K562 (cell line): ENCODE measurements at regions not wholly inside any gene's neighbourhood (a gene's known extent, or its start where the extent isn't known, plus 50 kb on each side); places are given as distances from the start of the nearest gene placed in this dataset.

Source experiments
- ATF1 ChIP-seq, 2 experiments: fragments of 450-650 bp in 1 of 2; IDR thresholded peaks; 2 replicates each; pipeline ENCODE4 v1.6.1; 2016; ENCODE audit warnings: missing compliant biosample characterization in 1 of 2, missing genetic modification characterization in 1 of 2
- CEBPZ ChIP-seq: fragments of 150-350 bp; IDR thresholded peaks from 2 replicates; pipeline ENCODE4 v1.6.1; 2014; ENCODE audit warnings: low read depth, mild to moderate bottlenecking, low read length, borderline replicate concordance
- CHAMP1 ChIP-seq: fragments of 450-650 bp; IDR thresholded peaks from 2 replicates; pipeline ENCODE4 v1.6.1; 2016; ENCODE audit warnings: mild to moderate bottlenecking
- COPS2 ChIP-seq: fragments of 450-650 bp; conservative IDR thresholded peaks from 2 replicates; pipeline ENCODE4 v1.6.1; 2016; ENCODE audit warnings: mild to moderate bottlenecking, moderate library complexity
- EGR1 ChIP-seq: fragments of 450-650 bp; conservative IDR thresholded peaks from 2 replicates; pipeline ENCODE4 v1.6.1; 2017; ENCODE audit warnings: mild to moderate bottlenecking
- GTF2F1 ChIP-seq: IDR thresholded peaks from 2 replicates; pipeline ENCODE4 v1.6.1; 2011; ENCODE audit warnings: low read depth, low read length, improper control_type of control experiment
- MTA3 ChIP-seq: fragments of 450-650 bp; formaldehyde crosslinking; IDR thresholded peaks from 2 replicates; pipeline ENCODE4 v1.6.1; 2017; ENCODE audit warnings: mild to moderate bottlenecking, borderline replicate concordance
- NCOR1 ChIP-seq: fragments of 450-650 bp; IDR thresholded peaks from 2 replicates; pipeline ENCODE4 v1.6.1; 2016; ENCODE audit warnings: mild to moderate bottlenecking, moderate library complexity
- POLR2AphosphoS5 ChIP-seq: IDR thresholded peaks from 2 replicates; pipeline ENCODE4 v1.6.1; 2011; ENCODE audit warnings: mild to moderate bottlenecking, low read depth, low read length, moderate library complexity; ENCODE audit not compliant: control insufficient read depth, insufficient read depth
- REST ChIP-seq, 2 experiments: fragments of 450-650 bp; formaldehyde crosslinking in 1 of 2; IDR thresholded peaks; 2 replicates each; pipeline versions ENCODE4 v1.4.0 to v1.6.1; 2014 to 2020; ENCODE audit warnings: mild to moderate bottlenecking in 2 of 2, borderline replicate concordance in 1 of 2, low read depth in 1 of 2
- SRF ChIP-seq, 2 experiments: fragments of 250-450, 450-650 bp in 1 of 2; sonication (Bioruptor Pico) in 1 of 2; sonication (generic) in 1 of 2; formaldehyde crosslinking; IDR thresholded peaks; 2 replicates each; pipeline versions ENCODE4 v1.5.0 to v1.5.1; 2020 to 2022; ENCODE audit warnings: mild to moderate bottlenecking in 1 of 2, missing genetic modification reagents in 1 of 2
- TOE1 ChIP-seq, 2 experiments: fragments of 450-650 bp in 1 of 2; sonication (generic) in 1 of 2; formaldehyde crosslinking in 1 of 2; IDR thresholded peaks; 2 replicates each; pipeline versions ENCODE4 v1.7.1 to v1.8.0; 2016 to 2022; ENCODE audit warnings: borderline replicate concordance in 2 of 2, mild to moderate bottlenecking in 2 of 2, antibody characterized with exemption in 1 of 2, inconsistent platforms in 1 of 2, low read depth in 1 of 2, missing genetic modification reagents in 1 of 2, moderate library complexity in 1 of 2

DNA sequence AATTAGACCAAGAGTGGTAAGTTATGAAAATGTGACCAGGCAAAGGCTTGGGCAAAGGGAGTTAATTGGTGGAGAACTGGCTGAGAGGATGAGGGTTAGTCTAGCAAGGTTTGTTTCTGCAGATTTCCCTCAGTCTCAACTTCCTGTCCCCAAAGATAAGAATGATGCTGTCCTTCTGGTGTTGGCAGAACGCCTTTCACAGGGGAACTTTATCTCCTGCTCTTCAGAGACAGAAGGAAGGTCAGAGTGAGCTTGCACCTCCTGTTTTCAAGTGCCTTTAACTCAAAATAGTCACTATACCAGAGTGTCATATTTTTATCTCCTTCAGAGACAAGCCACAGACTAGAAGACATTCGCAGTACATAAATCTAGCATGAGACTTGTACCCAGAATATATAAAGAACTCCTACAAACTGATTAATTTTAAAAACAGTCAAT, 95.7 kb downstream of the TEX51 start (continued):
- TF ChIP-seq REST (IDR thresholded peaks at IDR 0.05; ENCODE audit: borderline replicate concordance) (no peak), REST (CRISPR knock-in tag; IDR thresholded peaks at IDR 0.05; ENCODE audit: low read depth) (no peak), MTA3 (0 out of 2 replicates have a peak, but pooled peaks have one; percentile 43), TOE1 (IDR thresholded peaks at IDR 0.05; ENCODE audit: borderline replicate concordance) (no peak), TOE1 (CRISPR knock-in tag; IDR thresholded peaks at IDR 0.05; ENCODE audit: borderline replicate concordance, low read depth) (no peak), GTF2F1 (no peak), CHAMP1 (peak; percentile 52; the same call in 1 of the 2 replicates), POLR2AphosphoS5 (peak; percentile 89), CEBPZ (no peak), NCOR1 (peak; percentile 95), COPS2 (no peak), ATF1 (CRISPR knock-in tag; IDR thresholded peaks at IDR 0.05) (no peak), ATF1 (tag; IDR thresholded peaks at IDR 0.05) (peak; percentile 71), SRF (CRISPR knock-in tag; IDR thresholded peaks at IDR 0.05) (no peak), EGR1 (no peak)
